ENCODE measurements at regions not wholly inside any gene's neighbourhood (a gene's known extent, or its start where the extent isn't known, plus 50 kb on each side); places are given as distances from the start of the nearest gene placed in this dataset.
"Not testable (repeated sequence)": the region's sequence is repeated elsewhere in the genome, so short reads cannot be mapped to it uniquely, and the experiment has no call there.

GRCh38 chr7:75201606-75202079, 109.3 kb downstream of the GTF2IRD2B start:
- H3K4me1 ChIP-seq; H3K9me3 ChIP-seq; H3K27me3 ChIP-seq; H3K27ac ChIP-seq; DNase-seq; H3K36me3 ChIP-seq; intact Hi-C loops (cut with DNase I); H3K4me3 ChIP-seq: not testable (repeated sequence)
- WGBS, 4 donors: no CpG with 5 or more reads among the region's 8 CpGs
- peak; percentile 59 to 93 (median 90) for ATAC-seq

GRCh38 chr7:75205367-75206085, 113.1 kb downstream of the GTF2IRD2B start:
- DNase-seq; intact Hi-C loops (cut with DNase I): not testable (repeated sequence)

GRCh38 chr7:75215460-75215859, 123.1 kb downstream of the GTF2IRD2B start:
- H3K4me3 ChIP-seq; H3K36me3 ChIP-seq; ATAC-seq; H3K9me3 ChIP-seq; H3K27me3 ChIP-seq; DNase-seq; H3K4me1 ChIP-seq; intact Hi-C loops (cut with DNase I); H3K27ac ChIP-seq: not testable (repeated sequence)
- WGBS, 4 donors: no CpG with 5 or more reads among the region's 5 CpGs

More at GRCh38 chr7:75205367-75206085, 113.1 kb downstream of the GTF2IRD2B start:
- H3K9me3 ChIP-seq, ATAC-seq, H3K4me3 ChIP-seq, H3K36me3 ChIP-seq, H3K4me1 ChIP-seq, H3K27ac ChIP-seq, H3K27me3 ChIP-seq: not testable (repeated sequence)
- WGBS, 4 donors: no CpG with 5 or more reads among the region's 14 CpGs

GRCh38 chr7:75216963-75217362, 124.6 kb downstream of the GTF2IRD2B start:
- H3K4me3 ChIP-seq; intact Hi-C loops (cut with DNase I); H3K9me3 ChIP-seq; H3K36me3 ChIP-seq; DNase-seq; H3K27me3 ChIP-seq; H3K4me1 ChIP-seq; H3K27ac ChIP-seq: not testable (repeated sequence)
- WGBS, 4 donors: no CpG with 5 or more reads among the region's 10 CpGs
- peak in 1 of 4 donors; percentile 20 for ATAC-seq

GRCh38 chr7:75226102-75226501, 133.7 kb downstream of the GTF2IRD2B start:
- intact Hi-C loops (cut with DNase I); H3K4me1 ChIP-seq; H3K36me3 ChIP-seq; ATAC-seq; DNase-seq; H3K27ac ChIP-seq; H3K9me3 ChIP-seq; H3K4me3 ChIP-seq; H3K27me3 ChIP-seq: not testable (repeated sequence)
- no CpG with 5 or more reads among the region's 4 CpGs for WGBS, 4 donors

- H3K4me1 ChIP-seq; H3K9me3 ChIP-seq; H3K4me3 ChIP-seq; H3K27me3 ChIP-seq; intact Hi-C loops (cut with DNase I); DNase-seq; H3K27ac ChIP-seq; H3K36me3 ChIP-seq: not testable (repeated sequence)
- WGBS, 4 donors: 40 to 78% (median 68%) methylated on average over 2 to 7 of the region's 7 CpGs
- ATAC-seq: peak in 1 of 4 donors; percentile 31
Observed at GRCh38 chr7:75229558-75229957, 137.2 kb downstream of the GTF2IRD2B start.

- WGBS, 4 donors: no CpG with 5 or more reads among the region's 4 CpGs
- H3K9me3 ChIP-seq; H3K4me1 ChIP-seq; H3K36me3 ChIP-seq; H3K4me3 ChIP-seq; H3K27ac ChIP-seq; DNase-seq; H3K27me3 ChIP-seq; ATAC-seq; intact Hi-C loops (cut with DNase I): not testable (repeated sequence)
Observed at GRCh38 chr7:75230558-75230957, 138.2 kb downstream of the GTF2IRD2B start.

GRCh38 chr7:75235092-75235826, 142.9 kb downstream of the GTF2IRD2B start:
- H3K4me3 ChIP-seq; H3K9me3 ChIP-seq; DNase-seq; H3K4me1 ChIP-seq; intact Hi-C loops (cut with DNase I); H3K27me3 ChIP-seq; H3K36me3 ChIP-seq; H3K27ac ChIP-seq; ATAC-seq: not testable (repeated sequence)
- WGBS, 4 donors: no CpG with 5 or more reads among the region's 13 CpGs

GRCh38 chr7:75235827-75236167, 143.4 kb downstream of the GTF2IRD2B start:
- H3K27ac ChIP-seq; DNase-seq; intact Hi-C loops (cut with DNase I); H3K4me3 ChIP-seq; H3K36me3 ChIP-seq; H3K9me3 ChIP-seq; H3K4me1 ChIP-seq; ATAC-seq; H3K27me3 ChIP-seq: not testable (repeated sequence)
- no CpG with 5 or more reads among the region's 11 CpGs for WGBS, 4 donors

GRCh38 chr7:75237255-75238187, 145.1 kb downstream of the GTF2IRD2B start:
- H3K36me3 ChIP-seq; H3K4me1 ChIP-seq; intact Hi-C loops (cut with DNase I); H3K9me3 ChIP-seq; H3K27me3 ChIP-seq; H3K27ac ChIP-seq: not testable (repeated sequence)
- DNase-seq (peak in 3 of 5 donors; percentile 24 to 66 (median 57)), ATAC-seq (peak; percentile 73 to 95 (median 95))
- WGBS, 4 donors: 0 to 1% methylated on average over 10 to 11 of the region's 103 CpGs; no CpG with 5 or more reads in 2 of the 4 donors
- H3K4me3 ChIP-seq: peak overlapping the region in 3 of 12 donors; percentile 24 to 40 (median 37)
